GM10248 (cell line): ENCODE measurements at regions not wholly inside any gene's neighbourhood (a gene's known extent, or its start where the extent isn't known, plus 50 kb on each side); places are given as distances from the start of the nearest gene placed in this dataset.

Experiments
- CTCF ChIA-PET: fragments of 300-600 bp; sonication (Branson Sonifier 250); formaldehyde crosslinking; extraction: SDS; loops from one replicate; lab custom pipeline; 2021; ENCODE audit warnings: antibody characterized with exemption; lab: Yijun Ruan, JAX
- POLR2A ChIA-PET: fragments of 350-650 bp; sonication (Branson Sonifier 250); formaldehyde crosslinking; extraction: SDS; loops from one replicate; lab custom pipeline; 2020; ENCODE audit warnings: antibody characterized with exemption; lab: Yijun Ruan, JAX
- DNase-seq: peaks from one replicate; pipeline ENCODE4 v3.0.0; 2012; ENCODE audit errors: extremely low spot score
- TF ChIP-seq, protein P1 (sequence below): IDR thresholded peaks from 2 replicates; pipeline ENCODE4 v1.5.1; 2012; ENCODE audit warnings: mild to moderate bottlenecking, low read depth; ENCODE audit errors: extremely low read depth, missing control alignments, control extremely low read depth

GRCh38 chrX:46257451-46257879 is 287.8 kb downstream of the ZNF674 start:
- no peak for DNase-seq
- POLR2A ChIA-PET: no interaction called here

DNA sequence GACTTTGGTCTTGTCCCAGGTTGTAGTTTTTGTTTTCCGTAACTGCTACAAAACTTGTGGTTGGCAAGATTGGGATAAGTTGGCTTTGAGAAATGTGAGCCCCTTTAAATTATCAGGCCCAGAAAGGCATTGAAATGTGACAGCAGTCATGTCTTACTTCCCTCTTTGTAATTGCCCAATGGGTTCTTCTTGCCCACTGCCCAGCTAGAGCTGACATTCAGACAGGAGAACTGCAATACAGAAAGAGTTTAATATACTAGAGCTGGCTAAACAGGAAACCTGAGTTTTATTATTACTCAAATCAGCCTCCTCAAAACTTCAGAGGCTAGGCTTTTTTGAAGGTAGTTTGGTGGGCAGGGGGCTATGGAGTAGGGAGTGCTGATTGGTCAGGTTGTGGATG is 288.3 kb downstream of the ZNF674 start:
- ChIA-PET CTCF (interaction anchor here (1.3 kb wide), 1 partner anchor 27 kb away, joined by 3 read pairs; no protein-coding TSS in a partner anchor), POLR2A (no interaction called here)
- TF ChIP-seq, protein P1, sequence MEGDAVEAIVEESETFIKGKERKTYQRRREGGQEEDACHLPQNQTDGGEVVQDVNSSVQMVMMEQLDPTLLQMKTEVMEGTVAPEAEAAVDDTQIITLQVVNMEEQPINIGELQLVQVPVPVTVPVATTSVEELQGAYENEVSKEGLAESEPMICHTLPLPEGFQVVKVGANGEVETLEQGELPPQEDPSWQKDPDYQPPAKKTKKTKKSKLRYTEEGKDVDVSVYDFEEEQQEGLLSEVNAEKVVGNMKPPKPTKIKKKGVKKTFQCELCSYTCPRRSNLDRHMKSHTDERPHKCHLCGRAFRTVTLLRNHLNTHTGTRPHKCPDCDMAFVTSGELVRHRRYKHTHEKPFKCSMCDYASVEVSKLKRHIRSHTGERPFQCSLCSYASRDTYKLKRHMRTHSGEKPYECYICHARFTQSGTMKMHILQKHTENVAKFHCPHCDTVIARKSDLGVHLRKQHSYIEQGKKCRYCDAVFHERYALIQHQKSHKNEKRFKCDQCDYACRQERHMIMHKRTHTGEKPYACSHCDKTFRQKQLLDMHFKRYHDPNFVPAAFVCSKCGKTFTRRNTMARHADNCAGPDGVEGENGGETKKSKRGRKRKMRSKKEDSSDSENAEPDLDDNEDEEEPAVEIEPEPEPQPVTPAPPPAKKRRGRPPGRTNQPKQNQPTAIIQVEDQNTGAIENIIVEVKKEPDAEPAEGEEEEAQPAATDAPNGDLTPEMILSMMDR: no peak
- DNase-seq: no peak

More at GRCh38 chrX:46257451-46257879, 287.8 kb downstream of the ZNF674 start:
- TF ChIP-seq, protein P1: no peak
- CTCF ChIA-PET: interaction anchor here (1.3 kb wide), 1 partner anchor 27 kb away, joined by 3 read pairs; no protein-coding TSS in a partner anchor

DNA sequence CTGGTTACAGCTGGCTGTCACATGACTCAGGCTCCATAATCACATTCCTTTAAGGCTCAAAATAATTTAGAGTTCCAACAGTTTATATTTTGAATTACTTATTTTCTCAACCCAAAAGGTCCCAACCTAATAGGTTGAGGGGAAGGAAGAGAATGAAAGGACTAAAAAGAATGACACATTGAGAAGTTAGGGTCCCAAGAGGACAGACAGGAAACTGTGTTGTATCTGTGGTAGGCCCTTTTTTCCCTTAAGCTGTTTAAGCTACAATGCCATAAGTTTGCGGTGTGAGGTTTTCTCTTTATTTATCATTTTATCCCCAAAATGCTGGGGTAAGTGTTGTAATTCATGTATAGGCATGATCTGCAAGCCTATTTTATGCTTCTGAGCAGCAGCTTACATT is 290.2 kb downstream of the ZNF674 start:
- TF ChIP-seq, protein P1: no peak
- ChIA-PET CTCF (interaction anchor here (0.7 kb wide), 1 partner anchor 910 kb away, joined by 3 read pairs; no protein-coding TSS in a partner anchor), POLR2A (no interaction called here)
- DNase-seq: no peak

- DNase-seq: no peak
- ChIA-PET POLR2A (no interaction called here), CTCF (interaction anchor here (0.7 kb wide), 1 partner anchor 910 kb away, joined by 3 read pairs; no protein-coding TSS in a partner anchor)
- TF ChIP-seq, protein P1: no peak
Measured at GRCh38 chrX:46254641-46255040, 290.6 kb downstream of the ZNF674 start.

- ChIA-PET CTCF (no interaction called here), POLR2A (no interaction called here)
- TF ChIP-seq, protein P1: no peak
- no peak for DNase-seq
Measured at GRCh38 chrX:46251755-46252154, 293.5 kb downstream of the ZNF674 start.

GRCh38 chrX:46250151-46250550 is 295.1 kb downstream of the ZNF674 start:
- ChIA-PET CTCF (no interaction called here), POLR2A (no interaction called here)
- no peak for DNase-seq
- TF ChIP-seq, protein P1: no peak
